Stimulated activated CD8-positive, alpha-beta memory T cell treated with anti-CD3 and anti-CD28 coated beads, Interleukin-2, amount 100 ng/mL, for 48 hours (primary cell): ENCODE measurements at regions not wholly inside any gene's neighbourhood (a gene's known extent, or its start where the extent isn't known, plus 50 kb on each side); places are given as distances from the start of the nearest gene placed in this dataset.
"Not testable (repeated sequence)": the region's sequence is repeated elsewhere in the genome, so short reads cannot be mapped to it uniquely, and the experiment has no call there.

Experiments used
- DNase-seq, 2 donors: peaks; one replicate each; pipeline ENCODE4 v3.0.0-alpha.2; 2020; ENCODE audit warnings: low read depth in 2 of 2

GRCh38 chr17:83192161-83192788 lies 112.9 kb downstream of the METRNL start:
- DNase-seq: no peak

- not testable (repeated sequence) for DNase-seq
Observed at GRCh38 chr17:83192789-83193335, 113.5 kb downstream of the METRNL start.

- peak in 1 of 2 donors; percentile 20 for DNase-seq
Observed at GRCh38 chr17:83193336-83194185, 114.2 kb downstream of the METRNL start.

- DNase-seq: no peak
Observed at GRCh38 chr17:83194186-83194561, 114.8 kb downstream of the METRNL start.

GRCh38 chr17:83194761-83195329 lies 115.4 kb downstream of the METRNL start:
- DNase-seq: no peak

- peak in 1 of 2 donors; percentile 18 for DNase-seq
Observed at GRCh38 chr17:83195330-83196023, 116.1 kb downstream of the METRNL start.

- no peak for DNase-seq
Observed at GRCh38 chr17:83196024-83196365, 116.6 kb downstream of the METRNL start.

- DNase-seq: no peak
Observed at GRCh38 chr17:83196366-83196765, 117.0 kb downstream of the METRNL start.

- no peak for DNase-seq
Observed at GRCh38 chr17:83196973-83197880, 117.8 kb downstream of the METRNL start.

- DNase-seq: no peak
Observed at GRCh38 chr17:83198366-83199341, 119.2 kb downstream of the METRNL start.

- peak; percentile 79 to 84 for DNase-seq
Observed at GRCh38 chr17:83199500-83200201, 120.2 kb downstream of the METRNL start.

GRCh38 chr17:83200231-83200699 lies 120.9 kb downstream of the METRNL start:
- DNase-seq: peak; percentile 73 to 77

- no peak for DNase-seq
Observed at GRCh38 chr17:83200751-83201150, 121.3 kb downstream of the METRNL start.

GRCh38 chr17:83201206-83202001 lies 122.0 kb downstream of the METRNL start:
- DNase-seq: no peak

- DNase-seq: no peak
Observed at GRCh38 chr17:83202002-83203000, 122.9 kb downstream of the METRNL start.

- DNase-seq: no peak
Observed at GRCh38 chr17:83203073-83203471, 123.7 kb downstream of the METRNL start.
